ENCODE measurements at regions not wholly inside any gene's neighbourhood (a gene's known extent, or its start where the extent isn't known, plus 50 kb on each side); places are given as distances from the start of the nearest gene placed in this dataset.

DNA sequence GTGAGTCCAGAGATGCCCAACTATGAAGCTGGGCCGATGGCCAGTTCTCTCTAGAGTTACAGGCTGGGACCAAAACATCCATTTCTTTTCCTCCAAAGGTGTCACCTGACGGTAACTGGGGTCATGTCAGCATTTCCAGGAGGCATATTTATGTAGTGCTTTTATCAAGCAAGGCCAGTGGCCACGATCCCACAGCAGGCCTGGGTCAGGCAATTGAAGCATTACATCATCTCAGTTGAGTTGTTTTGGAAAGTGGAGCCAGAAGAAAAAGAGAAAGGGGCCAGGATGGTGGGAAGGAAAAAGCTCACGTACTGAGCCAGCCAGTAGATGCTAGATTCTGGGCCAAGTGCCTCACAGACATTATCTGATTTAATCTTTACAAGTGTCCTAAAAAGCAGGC lies 73.9 kb upstream of the BRINP1 start:
- Histone ChIP-seq H3K9me3 (ENCODE audit: control insufficient read depth in 2 of 2, insufficient read depth in 1 of 2, low read depth in 1 of 2, low read length in 1 of 2) (peaks cover 0 to 2% of the 10 kb centered on the region in 2 donors), H3K4me1 (ENCODE audit: control insufficient read depth in 2 of 2, insufficient read depth in 2 of 2, low read length in 1 of 2) (no peaks in the 10 kb centered on the region), H3K27ac (ENCODE audit: low read depth in 2 of 2, low read length in 1 of 2) (no peak overlapping the region), H3K27me3 (ENCODE audit: control insufficient read depth in 1 of 2, insufficient read depth in 2 of 2, low read length in 2 of 2) (peaks cover 0 to 2% of the 10 kb centered on the region in 2 donors), H3K36me3 (ENCODE audit: control insufficient read depth in 2 of 2, insufficient read depth in 2 of 2, low read length in 1 of 2) (no peaks in the 10 kb centered on the region), H3K4me3 (ENCODE audit: low read depth in 1 of 2, low read length in 2 of 2) (no peak overlapping the region)
- WGBS, 2 donors = 48% methylated on average over 4 of the region's 4 CpGs

GRCh38 chr9:119441832-119442231 lies 72.6 kb upstream of the BRINP1 start:
- H3K27me3 ChIP-seq (ENCODE audit: control insufficient read depth in 1 of 2, insufficient read depth in 2 of 2, low read length in 2 of 2) = peaks cover 0 to 2% of the 10 kb centered on the region in 2 donors
- H3K27ac ChIP-seq (ENCODE audit: low read depth in 2 of 2, low read length in 1 of 2) = no peak overlapping the region
- 43 to 60% methylated on average over 1 of the region's 1 CpG for WGBS, 2 donors
- no peaks in the 10 kb centered on the region for H3K4me1 ChIP-seq (ENCODE audit: control insufficient read depth in 2 of 2, insufficient read depth in 2 of 2, low read length in 1 of 2)
- no peaks in the 10 kb centered on the region for H3K36me3 ChIP-seq (ENCODE audit: control insufficient read depth in 2 of 2, insufficient read depth in 2 of 2, low read length in 1 of 2)
- H3K9me3 ChIP-seq (ENCODE audit: control insufficient read depth in 2 of 2, insufficient read depth in 1 of 2, low read depth in 1 of 2, low read length in 1 of 2) = peaks cover 0 to 2% of the 10 kb centered on the region in 2 donors
- no peak overlapping the region for H3K4me3 ChIP-seq (ENCODE audit: low read depth in 1 of 2, low read length in 2 of 2)

DNA sequence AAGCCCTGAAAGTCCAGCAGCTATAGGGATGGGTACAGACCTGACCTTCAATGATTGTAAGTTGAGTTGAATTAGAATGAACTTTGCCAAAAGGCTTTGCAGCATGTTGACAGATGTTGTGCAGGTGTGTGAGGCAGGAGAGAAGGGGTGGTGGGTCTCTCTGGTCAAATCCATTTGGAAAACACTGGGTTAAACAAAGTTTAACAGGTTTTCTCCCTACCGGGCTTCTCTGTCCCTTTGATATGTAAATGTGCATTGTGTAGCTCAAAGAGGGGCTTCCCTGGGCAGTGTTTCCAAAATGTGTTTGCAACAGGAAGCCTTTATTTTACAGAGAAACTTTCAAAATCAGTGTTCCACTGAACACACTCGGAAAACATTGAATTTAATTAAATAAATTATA lies 72.1 kb upstream of the BRINP1 start:
- Histone ChIP-seq H3K4me1 (ENCODE audit: control insufficient read depth in 2 of 2, insufficient read depth in 2 of 2, low read length in 1 of 2) (no peaks in the 10 kb centered on the region), H3K4me3 (ENCODE audit: low read depth in 1 of 2, low read length in 2 of 2) (no peak overlapping the region), H3K27ac (ENCODE audit: low read depth in 2 of 2, low read length in 1 of 2) (no peak overlapping the region), H3K27me3 (ENCODE audit: control insufficient read depth in 1 of 2, insufficient read depth in 2 of 2, low read length in 2 of 2) (peaks cover 0 to under 1% of the 10 kb centered on the region in 2 donors), H3K36me3 (ENCODE audit: control insufficient read depth in 2 of 2, insufficient read depth in 2 of 2, low read length in 1 of 2) (no peaks in the 10 kb centered on the region), H3K9me3 (ENCODE audit: control insufficient read depth in 2 of 2, insufficient read depth in 1 of 2, low read depth in 1 of 2, low read length in 1 of 2) (peaks cover 0 to 2% of the 10 kb centered on the region in 2 donors)
- 27 to 37% methylated on average over 2 of the region's 2 CpGs for WGBS, 2 donors

GRCh38 chr9:119436261-119436660 lies 67.0 kb upstream of the BRINP1 start:
- H3K27me3 ChIP-seq (ENCODE audit: control insufficient read depth in 1 of 2, insufficient read depth in 2 of 2, low read length in 2 of 2) = no peaks in the 10 kb centered on the region
- no peaks in the 10 kb centered on the region for H3K36me3 ChIP-seq (ENCODE audit: control insufficient read depth in 2 of 2, insufficient read depth in 2 of 2, low read length in 1 of 2)
- 80 to 86% methylated on average over 2 of the region's 2 CpGs for WGBS, 2 donors
- H3K4me3 ChIP-seq (ENCODE audit: low read depth in 1 of 2, low read length in 2 of 2) = no peak overlapping the region
- H3K4me1 ChIP-seq (ENCODE audit: control insufficient read depth in 2 of 2, insufficient read depth in 2 of 2, low read length in 1 of 2) = no peaks in the 10 kb centered on the region
- H3K27ac ChIP-seq (ENCODE audit: low read depth in 2 of 2, low read length in 1 of 2) = no peak overlapping the region
- peaks cover 0 to 2% of the 10 kb centered on the region in 2 donors for H3K9me3 ChIP-seq (ENCODE audit: control insufficient read depth in 2 of 2, insufficient read depth in 1 of 2, low read depth in 1 of 2, low read length in 1 of 2)

DNA sequence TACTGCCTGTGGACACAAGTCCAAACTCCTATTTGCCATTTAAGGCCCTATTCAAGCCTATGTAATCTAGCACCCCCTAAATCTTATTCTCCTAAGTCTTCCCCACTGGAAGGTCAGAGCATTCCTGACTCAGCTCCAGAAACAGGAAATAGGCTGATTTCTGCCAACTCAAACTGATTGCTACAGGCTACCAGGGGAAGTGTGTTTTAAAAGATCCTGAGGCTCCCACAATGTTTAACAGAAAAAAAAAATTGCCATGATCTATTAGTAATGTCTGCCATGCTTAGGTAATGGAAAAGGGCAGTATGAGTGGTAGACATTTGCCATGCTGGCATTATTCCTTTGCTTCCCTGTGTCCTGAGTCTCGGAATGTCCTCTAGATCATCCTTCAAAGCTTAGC lies 65.8 kb upstream of the BRINP1 start:
- H3K27me3 ChIP-seq (ENCODE audit: control insufficient read depth in 1 of 2, insufficient read depth in 2 of 2, low read length in 2 of 2) = no peaks in the 10 kb centered on the region
- H3K4me1 ChIP-seq (ENCODE audit: control insufficient read depth in 2 of 2, insufficient read depth in 2 of 2, low read length in 1 of 2) = no peaks in the 10 kb centered on the region
- no peaks in the 10 kb centered on the region for H3K36me3 ChIP-seq (ENCODE audit: control insufficient read depth in 2 of 2, insufficient read depth in 2 of 2, low read length in 1 of 2)
- no peak overlapping the region for H3K4me3 ChIP-seq (ENCODE audit: low read depth in 1 of 2, low read length in 2 of 2)
- 76 to 79% methylated on average over 1 of the region's 1 CpG for WGBS, 2 donors
- H3K9me3 ChIP-seq (ENCODE audit: control insufficient read depth in 2 of 2, insufficient read depth in 1 of 2, low read depth in 1 of 2, low read length in 1 of 2) = no peaks in the 10 kb centered on the region
- no peak overlapping the region for H3K27ac ChIP-seq (ENCODE audit: low read depth in 2 of 2, low read length in 1 of 2)

DNA sequence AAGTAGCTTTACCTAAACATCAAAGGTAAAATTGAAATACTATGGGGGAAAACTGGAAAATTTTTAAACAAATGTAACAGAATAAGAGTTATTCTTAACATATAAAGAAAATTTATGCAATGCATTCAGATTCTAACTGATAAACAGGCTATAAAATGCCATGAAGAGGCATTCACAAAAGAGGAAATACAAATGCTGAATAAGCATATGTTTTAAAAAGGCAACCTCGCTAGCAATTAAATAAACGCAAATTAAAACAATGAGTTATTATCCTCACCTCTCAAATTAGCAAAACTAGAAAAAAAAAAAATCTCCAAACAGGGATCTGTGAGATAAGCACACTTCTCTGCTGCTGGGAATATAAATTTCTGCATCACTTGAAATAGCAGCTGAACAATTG lies 63.2 kb upstream of the BRINP1 start:
- H3K9me3 ChIP-seq (ENCODE audit: control insufficient read depth in 2 of 2, insufficient read depth in 1 of 2, low read depth in 1 of 2, low read length in 1 of 2) = no peaks in the 10 kb centered on the region
- no peaks in the 10 kb centered on the region for H3K36me3 ChIP-seq (ENCODE audit: control insufficient read depth in 2 of 2, insufficient read depth in 2 of 2, low read length in 1 of 2)
- no peaks in the 10 kb centered on the region for H3K4me1 ChIP-seq (ENCODE audit: control insufficient read depth in 2 of 2, insufficient read depth in 2 of 2, low read length in 1 of 2)
- no peak overlapping the region for H3K4me3 ChIP-seq (ENCODE audit: low read depth in 1 of 2, low read length in 2 of 2)
- H3K27ac ChIP-seq (ENCODE audit: low read depth in 2 of 2, low read length in 1 of 2) = no peak overlapping the region
- H3K27me3 ChIP-seq (ENCODE audit: control insufficient read depth in 1 of 2, insufficient read depth in 2 of 2, low read length in 2 of 2) = no peaks in the 10 kb centered on the region
- 71% methylated on average over 2 of the region's 2 CpGs for WGBS, 2 donors

GRCh38 chr9:119429302-119429701 lies 60.1 kb upstream of the BRINP1 start:
- H3K4me3 ChIP-seq (ENCODE audit: low read depth in 1 of 2, low read length in 2 of 2) = no peak overlapping the region
- no peaks in the 10 kb centered on the region for H3K9me3 ChIP-seq (ENCODE audit: control insufficient read depth in 2 of 2, insufficient read depth in 1 of 2, low read depth in 1 of 2, low read length in 1 of 2)
- 58 to 71% methylated on average over 4 of the region's 4 CpGs for WGBS, 2 donors

GRCh38 chr9:119420231-119420630 lies 51.0 kb upstream of the BRINP1 start:
- Histone ChIP-seq H3K27ac (ENCODE audit: low read depth in 2 of 2, low read length in 1 of 2) (no peak overlapping the region), H3K27me3 (ENCODE audit: control insufficient read depth in 1 of 2, insufficient read depth in 2 of 2, low read length in 2 of 2) (no peaks in the 10 kb centered on the region), H3K36me3 (ENCODE audit: control insufficient read depth in 2 of 2, insufficient read depth in 2 of 2, low read length in 1 of 2) (no peaks in the 10 kb centered on the region), H3K4me3 (ENCODE audit: low read depth in 1 of 2, low read length in 2 of 2) (no peak overlapping the region), H3K4me1 (ENCODE audit: control insufficient read depth in 2 of 2, insufficient read depth in 2 of 2, low read length in 1 of 2) (no peaks in the 10 kb centered on the region), H3K9me3 (ENCODE audit: control insufficient read depth in 2 of 2, insufficient read depth in 1 of 2, low read depth in 1 of 2, low read length in 1 of 2) (no peaks in the 10 kb centered on the region)
- 46 to 61% methylated on average over 2 of the region's 2 CpGs for WGBS, 2 donors

More at GRCh38 chr9:119429302-119429701, 60.1 kb upstream of the BRINP1 start:
- no peaks in the 10 kb centered on the region for H3K36me3 ChIP-seq (ENCODE audit: control insufficient read depth in 2 of 2, insufficient read depth in 2 of 2, low read length in 1 of 2)
- no peaks in the 10 kb centered on the region for H3K27me3 ChIP-seq (ENCODE audit: control insufficient read depth in 1 of 2, insufficient read depth in 2 of 2, low read length in 2 of 2)
- H3K27ac ChIP-seq (ENCODE audit: low read depth in 2 of 2, low read length in 1 of 2) = no peak overlapping the region
- no peaks in the 10 kb centered on the region for H3K4me1 ChIP-seq (ENCODE audit: control insufficient read depth in 2 of 2, insufficient read depth in 2 of 2, low read length in 1 of 2)
